ENCODE measurements at regions not wholly inside any gene's neighbourhood (a gene's known extent, or its start where the extent isn't known, plus 50 kb on each side); places are given as distances from the start of the nearest gene placed in this dataset.
"Not testable (repeated sequence)": the region's sequence is repeated elsewhere in the genome, so short reads cannot be mapped to it uniquely, and the experiment has no call there.

DNA sequence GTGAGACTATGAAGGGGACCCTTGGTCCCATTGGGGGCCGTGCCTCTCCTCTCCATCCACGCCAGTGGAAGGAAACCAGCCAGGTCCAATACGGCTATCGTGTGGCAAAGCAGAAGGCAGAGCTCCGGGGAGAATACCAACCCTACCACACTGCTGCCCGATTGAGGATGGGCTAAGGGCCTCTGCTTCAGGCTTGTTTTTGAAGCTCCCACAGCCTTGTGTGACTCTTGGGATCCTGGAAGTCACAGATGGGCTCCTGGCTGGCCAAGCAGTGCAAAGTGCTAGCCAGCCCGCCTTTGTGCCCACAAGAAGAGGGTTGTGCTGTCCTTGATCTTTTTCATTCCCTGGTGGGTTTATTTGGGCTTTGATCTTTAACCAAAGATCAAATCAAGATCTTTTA lies 70.6 kb upstream of the ID2 start:
- DNase-seq = no peak

DNA sequence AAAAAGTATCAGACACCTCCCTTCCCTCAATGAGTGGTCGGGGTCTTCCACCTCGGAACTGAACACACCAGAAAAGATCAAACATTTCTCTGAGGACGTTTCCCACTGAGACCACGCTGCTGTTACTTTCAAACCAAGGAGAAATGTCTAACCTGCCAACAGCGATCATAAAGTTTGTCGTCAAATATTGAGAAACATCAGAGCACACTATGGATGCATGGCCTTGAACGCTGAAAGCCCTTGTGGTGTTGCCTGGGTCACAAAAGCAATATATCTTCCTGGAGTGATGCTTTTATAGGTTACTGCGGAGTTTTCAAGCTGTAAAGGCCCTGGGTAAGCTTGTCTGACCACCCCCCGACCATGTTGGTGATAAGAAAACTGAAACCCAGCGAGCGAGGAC lies 70.2 kb upstream of the ID2 start:
- no peak for DNase-seq

DNA sequence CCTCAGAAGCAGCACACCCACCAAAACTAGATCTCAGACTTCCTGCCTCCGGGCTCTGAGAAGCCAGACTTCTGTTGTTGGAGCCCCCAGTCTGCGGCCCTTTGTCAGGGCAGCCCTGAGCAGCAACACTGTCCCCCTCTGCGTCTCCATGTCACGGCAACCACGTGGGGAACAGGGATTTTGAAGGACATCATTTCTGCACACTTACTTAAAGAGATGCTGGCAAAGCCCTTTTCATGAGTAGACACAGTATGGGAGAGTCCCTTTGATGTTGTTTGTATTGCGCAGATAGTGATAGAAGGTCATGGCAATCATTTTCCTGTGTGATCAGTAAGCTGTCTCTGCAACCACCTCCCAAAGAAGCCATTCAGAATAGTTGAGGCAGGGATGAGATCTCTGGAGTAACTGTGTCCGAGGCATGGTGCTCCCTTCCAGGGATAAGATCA lies 69.1 kb upstream of the ID2 start:
- DNase-seq = no peak

DNA sequence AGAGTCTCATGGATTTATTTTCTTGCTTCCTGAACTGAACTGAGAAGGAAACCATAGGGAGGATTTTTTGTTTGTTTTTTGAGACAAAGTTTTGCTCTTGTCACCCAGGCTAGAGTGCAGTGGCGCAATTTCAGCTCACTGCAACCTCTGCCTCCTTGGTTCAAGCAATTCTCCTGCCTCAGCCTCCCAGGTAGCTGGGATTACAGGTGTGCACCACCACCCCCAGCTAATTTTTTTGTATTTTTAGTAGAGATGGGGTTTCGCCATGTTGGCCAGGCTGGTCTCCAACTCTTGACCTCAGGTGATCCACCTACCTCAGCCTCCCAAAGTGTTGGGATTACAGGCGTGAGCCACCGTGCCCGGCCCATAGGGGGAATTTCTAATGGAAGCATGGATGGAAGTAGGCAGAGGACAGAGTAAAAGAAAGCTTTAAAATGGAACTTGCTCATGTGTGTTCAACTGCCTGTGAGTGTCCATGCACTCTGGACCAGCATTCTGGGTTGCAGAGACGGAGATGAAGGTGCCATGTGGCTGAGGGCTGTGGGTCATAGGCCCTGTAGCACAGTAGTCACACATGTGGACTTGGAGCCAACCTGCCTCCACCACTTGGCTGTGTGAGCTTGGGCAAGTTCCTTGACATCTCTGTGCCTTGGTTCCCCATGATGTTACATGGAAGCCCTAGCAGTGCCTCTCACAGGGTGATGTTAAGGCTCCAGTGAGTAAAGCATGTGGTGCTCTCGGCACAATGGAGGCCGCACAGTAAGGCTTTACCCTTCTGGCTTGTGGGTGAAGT lies 68.5 kb upstream of the ID2 start:
- DNase-seq = not testable (repeated sequence)

DNA sequence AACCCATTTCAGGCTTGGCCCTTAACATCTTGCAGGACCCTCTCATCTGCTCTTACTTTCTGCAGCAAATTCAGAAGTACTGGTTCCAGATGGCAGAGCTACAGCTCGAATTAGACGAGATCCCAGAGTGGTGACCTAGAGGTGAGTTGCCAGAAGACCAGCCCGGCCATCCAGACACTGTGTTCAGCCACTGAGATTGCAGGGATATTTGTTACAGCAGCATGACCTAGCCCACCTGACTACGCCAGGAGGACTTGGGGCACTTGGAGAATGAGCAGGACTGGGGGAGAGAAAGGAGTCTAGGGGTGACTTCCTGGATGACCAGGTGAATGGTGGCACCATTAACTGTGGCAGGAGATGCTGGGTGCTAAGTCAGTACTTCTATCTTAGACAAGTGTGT lies 67.2 kb upstream of the ID2 start:
- DNase-seq = no peak

DNA sequence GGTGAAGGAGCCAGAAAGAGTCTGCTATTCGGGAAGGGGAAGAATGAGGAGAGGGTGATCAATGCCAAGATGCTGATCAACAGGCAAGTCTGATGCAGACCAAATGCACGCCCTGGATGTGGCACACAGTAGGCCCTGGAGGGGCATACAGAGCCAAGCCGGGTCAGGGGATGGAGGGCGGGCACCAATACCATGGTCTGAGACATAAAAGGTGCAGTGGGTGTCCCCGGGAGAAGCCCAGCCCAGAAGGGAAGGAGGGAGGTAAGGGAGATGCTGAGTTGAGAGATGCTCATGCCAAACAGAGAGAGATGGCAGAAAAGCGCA lies 66.6 kb upstream of the ID2 start:
- DNase-seq = no peak

DNA sequence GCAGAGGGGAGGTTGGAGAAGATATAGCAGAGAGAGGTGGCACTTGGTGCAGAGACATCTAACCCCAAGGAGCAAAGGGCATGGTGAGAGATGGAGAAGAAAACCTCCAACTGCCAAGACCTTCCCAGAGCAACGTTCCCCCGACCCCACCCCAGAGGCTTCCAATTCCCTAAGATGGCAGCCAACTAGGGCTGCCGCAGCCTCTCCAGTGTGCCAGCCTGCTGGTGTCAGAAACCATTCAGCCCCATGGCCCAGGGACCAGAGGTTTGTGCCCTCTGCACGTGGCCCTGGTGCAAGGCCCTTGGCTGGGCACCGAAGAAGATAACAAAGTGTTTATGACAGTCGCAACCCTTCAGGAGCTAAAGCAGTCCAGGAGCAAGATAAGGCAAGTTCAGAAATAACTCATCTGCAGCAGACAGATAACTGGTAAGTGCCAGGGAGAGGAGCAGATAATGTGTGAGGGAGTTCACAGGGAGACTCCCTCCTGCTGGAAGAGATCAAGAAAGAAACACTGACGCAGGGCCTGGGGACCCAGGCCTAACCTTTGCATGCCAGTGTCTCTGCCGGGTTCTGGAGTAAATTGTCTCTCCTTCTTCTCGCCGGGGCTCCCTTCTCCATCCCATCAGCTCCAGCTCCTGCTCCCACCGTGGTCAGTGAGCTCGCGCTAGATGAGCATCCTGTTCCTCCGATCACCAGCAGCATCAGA lies 66.1 kb upstream of the ID2 start:
- DNase-seq = no peak

DNA sequence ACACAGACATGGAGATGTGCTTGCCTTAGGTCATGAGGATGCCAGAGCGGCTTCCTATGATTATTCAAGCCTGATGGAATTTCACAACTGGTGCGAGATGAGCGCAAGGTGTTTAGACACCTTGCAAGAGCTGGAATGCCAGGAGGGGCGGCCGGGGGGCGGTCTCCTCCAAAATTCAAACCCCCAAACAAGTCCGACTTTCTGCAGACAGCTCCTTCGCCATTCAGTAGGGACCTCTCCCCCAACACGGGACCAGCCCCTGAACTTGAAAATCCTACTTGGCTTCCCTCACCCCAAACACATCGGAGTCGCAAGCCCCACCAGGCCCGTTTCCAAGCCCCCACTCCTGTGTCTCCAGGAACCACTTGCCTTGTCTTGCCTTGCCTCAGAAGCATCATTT lies 64.8 kb upstream of the ID2 start:
- no peak for DNase-seq

DNA sequence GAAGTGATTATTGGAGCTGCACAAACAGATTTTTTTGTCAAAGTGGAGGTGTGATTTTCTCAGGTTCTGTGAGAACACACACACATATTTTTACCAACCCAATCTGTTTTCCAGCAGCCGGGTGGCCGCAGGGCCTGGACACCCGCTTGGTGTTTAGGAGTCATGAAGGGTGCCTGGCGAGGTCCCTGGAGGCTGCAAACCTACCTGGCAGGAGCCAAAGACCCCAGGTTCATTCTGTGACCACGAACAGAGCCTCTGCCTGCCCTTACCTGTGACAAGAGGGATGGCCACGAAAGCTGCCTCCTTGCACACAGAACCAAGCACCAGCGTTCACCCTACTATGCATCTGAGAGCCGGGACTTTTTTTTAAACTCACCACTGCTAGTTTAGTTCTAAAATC lies 64.3 kb upstream of the ID2 start:
- DNase-seq = no peak

DNA sequence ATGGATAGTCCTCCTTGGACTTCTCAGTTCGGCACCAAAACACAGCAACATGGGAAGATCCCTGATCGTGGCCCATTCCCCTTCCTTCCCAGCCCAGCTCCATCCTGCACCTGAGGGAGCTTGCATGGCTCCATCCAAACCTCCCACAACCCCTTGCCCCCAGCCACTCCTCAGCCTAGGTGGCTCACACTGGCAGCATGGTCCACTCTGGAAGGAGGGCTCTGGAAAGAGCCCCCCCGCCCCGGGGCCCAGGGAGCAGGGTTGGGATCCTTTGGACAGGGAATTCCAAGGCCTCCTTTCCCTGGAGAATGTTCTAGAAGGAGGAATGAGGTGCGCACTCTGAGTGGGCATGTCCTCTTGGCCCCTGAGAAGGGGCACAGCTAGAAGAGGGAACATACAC lies 62.8 kb upstream of the ID2 start:
- DNase-seq = no peak

DNA sequence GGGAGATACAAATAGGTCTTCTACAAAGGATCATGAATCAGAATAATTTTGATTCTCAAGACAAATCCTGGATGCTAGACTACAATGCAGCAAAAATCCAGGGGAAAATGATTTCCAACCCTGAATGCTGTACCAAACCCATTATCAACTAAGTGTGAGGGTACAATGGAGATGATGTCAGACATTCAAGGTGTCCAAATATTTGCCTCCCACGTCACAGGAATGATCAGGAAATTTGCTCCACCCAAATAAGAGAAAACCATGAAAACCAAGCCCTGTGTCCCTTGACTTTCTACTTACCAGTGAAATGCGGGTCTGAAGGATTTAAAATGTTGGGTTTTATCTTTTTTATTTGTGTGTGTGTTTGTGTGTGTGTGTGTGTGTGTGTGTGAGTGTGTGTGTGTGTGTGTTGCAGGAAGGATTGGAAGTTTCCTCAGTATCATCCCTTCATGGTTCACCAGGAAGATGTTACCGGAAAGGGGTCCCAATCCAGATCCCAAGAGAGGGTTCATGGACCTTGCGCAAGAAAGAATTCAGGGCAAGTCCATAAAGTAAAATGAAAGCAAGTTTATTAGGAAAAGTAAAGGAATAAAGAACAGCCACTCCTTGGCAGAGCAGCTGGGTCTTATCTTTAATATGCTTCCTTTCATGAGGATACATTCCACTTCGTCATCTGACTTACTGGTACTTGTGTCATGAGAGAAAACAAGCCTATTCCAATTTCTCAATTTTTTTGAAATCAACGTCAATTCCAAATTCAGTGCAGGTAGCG lies 61.1 kb upstream of the ID2 start:
- DNase-seq = no peak

DNA sequence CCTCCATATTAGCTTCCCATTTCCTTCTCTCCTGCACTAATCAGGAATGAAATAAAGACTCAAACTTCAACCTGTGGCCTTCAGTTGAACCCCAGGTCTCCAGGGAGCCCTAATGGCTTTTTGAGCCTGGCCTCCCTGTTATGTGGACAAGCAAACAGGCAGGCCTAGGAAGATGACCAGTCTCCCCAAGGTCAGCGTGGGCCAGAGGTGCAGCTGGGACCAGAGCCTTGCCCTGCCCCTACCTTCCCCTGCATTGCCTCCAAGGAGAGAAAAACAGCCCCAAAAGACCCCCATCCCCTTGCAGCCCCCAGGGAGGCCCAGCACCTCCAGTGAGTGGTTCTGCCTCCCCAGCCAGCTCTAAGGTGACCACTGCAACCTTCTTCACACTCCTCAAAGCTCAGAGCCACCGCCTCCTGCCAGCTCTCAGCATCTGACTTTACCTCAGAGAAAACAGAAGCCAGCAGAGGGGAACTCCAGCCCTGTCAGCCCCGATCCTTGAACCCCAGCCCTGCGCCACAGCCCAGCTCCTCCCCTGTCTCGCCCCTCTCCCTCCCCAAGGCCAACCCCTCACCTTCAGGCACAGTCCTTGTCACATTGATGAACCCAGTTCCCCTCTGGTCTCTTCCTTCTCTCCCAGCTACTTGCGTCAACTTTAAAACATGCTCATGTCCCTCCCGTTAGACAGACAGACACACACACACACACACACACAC lies 59.5 kb upstream of the ID2 start:
- no peak for DNase-seq

DNA sequence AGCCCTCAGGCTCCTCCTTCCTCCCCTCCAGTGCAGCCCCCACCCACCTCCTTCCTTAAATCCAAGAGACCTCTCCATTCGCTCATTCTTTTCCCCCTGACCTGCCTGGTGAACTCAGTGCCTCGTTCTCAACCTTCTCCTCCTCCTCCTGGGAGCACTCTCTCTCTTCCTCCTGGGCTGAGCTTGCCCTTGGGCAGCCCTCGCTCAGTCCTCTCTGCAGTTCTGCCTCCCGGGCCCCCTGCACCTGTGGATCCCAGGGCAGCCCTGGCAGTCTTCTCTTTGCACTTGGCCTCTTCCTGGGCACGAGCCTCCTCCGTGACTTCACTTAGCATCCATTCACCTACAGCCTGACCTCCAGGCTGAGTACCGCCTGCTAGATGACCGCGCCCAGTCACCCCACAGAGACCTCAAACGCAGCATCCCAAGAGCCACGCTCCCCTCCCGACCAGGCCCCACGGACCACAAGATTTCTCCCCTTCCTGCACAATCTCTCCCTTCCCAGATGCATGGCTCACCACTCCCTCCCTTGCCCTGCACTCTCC lies 58.9 kb upstream of the ID2 start:
- DNase-seq = no peak

DNA sequence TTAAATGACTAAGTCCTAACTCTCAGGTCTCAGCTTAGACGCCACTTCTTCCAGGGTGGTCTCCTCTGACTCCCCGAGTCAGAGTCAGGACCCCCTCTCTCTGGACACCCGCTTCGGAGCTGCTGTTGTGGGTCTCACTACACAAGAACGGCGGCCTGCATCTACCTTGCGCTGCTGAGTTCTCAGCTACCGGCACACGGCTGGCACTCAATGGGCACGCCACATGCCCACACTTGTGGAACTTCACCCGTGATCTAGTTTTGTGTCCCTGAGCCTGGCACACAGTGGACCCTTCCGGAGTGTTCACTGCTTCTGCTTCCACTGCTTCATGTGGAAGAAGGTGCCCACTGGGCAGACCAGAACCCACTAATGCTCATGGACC lies 58.3 kb upstream of the ID2 start:
- no peak for DNase-seq

DNA sequence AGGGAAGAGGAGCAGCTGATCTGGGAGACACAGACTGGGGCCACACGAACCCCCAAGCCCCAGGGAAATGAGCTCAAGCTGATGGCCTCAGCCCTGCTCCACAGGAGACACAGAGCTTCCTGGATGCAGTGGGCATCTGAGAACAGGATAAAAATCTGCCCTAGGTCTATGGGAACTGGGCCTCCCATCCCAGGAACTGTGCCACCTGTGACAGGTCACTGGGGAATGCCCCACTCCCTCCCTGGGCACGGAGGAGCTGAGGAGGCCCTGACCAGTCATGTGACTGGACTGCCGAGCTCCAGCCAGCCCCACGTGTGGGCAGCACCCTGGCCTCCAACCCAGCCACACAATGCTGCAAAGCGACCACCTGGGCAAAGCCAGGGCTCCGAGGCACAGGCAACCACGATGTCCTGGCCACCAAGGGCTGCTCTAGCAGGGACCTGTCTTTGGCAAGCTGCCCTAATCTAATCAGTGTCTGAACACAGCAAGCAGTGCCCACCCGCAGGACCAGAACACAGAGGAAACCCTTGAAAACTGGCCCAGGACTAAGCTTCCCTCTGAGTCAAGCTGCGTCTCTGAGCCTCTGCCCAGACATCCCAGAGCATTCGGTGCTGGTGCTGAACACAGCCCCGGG lies 57.8 kb upstream of the ID2 start:
- DNase-seq = no peak

DNA sequence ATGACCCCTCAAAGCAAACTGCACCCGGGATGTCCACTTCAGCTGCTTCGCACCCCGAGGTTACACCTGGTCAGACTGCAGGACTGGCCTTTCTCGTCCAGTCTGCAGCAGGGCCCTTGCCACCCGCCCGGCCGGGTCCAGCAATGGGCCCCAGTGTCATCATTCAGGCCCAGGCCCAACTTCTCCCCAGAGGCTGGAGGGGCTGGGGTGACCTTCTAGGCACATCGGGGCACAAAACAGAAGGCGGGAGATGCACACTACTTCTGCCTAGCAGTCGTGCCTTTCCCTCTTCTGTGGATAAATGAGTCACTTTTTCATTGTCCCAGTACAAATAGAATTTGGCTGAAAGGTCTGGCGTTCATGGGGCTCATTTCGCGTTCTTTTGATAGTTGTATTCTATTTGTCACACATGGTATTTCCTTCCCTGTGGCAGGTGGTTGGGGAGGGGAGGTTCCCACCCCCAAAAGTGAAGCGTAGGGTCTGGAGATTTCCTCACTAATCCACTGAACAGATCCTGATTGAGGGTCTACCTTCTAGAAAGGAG lies 56.9 kb upstream of the ID2 start:
- DNase-seq = no peak

DNA sequence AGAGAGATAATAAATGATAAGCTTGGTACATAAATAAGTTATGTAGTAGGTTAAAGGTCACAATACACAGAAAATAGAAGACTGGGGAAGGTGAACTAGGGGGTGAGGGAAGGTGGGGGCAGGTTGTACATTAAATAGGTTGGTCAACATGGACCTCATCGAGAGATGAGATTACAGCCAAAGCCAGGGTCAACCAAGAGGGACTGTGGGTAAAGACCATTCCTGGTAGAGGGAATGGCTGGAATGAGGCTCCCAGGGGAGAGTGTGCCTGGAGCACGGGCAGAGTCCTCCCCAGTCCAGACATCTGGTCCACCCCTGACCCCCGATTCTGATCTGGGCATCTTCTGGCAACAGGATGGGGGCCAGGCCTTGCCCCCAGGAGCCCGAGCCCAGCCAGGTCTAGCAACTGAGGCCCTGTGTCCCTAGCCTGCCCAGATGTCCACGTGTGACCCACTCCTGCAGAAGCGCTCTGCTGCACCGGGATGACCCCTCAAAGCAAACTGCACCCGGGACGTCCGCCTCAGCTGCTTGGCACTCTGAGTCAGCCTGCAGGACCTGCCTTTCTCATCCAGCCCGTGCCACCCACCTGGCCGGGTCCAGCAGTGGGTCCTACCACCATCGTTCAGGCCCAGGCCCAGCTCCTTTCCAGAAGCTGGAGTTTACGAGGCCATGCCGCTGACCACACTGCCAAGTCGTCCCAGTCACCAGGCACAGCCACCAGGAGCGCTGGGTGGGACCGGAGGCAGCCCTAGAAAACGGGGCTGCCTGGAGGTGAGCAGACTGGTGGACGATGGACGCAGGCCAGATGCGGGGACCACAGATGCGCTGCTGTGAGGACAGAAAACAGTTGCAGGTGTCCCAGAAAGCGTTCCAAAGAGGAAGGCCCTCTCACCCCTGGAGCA lies 56.2 kb upstream of the ID2 start:
- DNase-seq = no peak

DNA sequence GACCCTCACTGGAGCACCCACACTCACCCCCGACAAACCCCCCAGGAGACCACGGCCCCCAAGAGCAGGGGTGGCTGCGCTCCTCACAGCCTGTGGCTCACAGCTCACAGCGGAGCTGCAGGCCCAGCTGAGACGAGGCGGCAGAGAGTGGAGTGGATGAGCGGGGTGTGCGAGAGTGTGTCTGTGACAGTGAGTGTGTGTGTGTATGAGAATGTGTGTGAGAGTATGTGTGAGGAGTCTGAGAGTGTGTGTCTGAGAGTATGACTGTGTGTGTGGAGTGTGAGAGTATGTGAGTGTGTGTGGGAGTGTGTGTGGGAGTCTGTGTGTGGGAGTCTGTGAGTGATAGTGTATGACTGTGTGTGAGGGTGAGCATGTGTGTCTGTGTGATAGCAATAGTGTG lies 55.3 kb upstream of the ID2 start:
- no peak for DNase-seq

DNA sequence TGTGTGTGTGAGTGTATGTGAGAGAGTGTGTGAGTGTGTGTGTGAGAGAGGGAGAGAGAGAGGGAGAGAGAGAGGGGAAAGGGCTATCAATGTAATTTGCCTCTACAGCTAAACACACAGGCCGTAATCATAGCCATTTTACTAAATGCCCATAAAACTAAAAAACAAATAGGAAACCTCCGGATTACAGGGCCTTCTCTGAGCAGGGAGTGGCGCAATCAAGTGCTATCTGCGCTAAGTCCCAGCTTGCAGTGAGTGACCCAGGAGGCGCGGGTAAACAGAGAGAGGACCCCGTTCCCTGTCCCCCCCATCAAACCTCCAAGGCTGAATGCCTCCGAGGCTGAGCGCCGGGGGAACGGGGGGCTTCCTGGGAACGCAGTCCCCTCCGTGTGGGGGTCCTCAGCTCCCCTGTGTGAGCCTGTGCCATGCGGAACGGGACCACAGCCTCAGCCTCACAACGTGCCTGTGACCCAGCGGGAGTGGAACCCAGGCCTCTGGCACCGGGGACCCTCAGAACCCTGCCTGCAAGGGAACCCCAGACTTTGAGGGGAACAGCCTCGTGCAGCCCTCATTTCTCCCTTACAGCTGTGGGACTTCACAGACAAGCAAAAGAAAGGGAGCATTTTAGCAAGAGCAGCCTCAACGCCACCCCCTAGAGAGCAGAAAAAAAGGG lies 54.7 kb upstream of the ID2 start:
- DNase-seq = no peak

DNA sequence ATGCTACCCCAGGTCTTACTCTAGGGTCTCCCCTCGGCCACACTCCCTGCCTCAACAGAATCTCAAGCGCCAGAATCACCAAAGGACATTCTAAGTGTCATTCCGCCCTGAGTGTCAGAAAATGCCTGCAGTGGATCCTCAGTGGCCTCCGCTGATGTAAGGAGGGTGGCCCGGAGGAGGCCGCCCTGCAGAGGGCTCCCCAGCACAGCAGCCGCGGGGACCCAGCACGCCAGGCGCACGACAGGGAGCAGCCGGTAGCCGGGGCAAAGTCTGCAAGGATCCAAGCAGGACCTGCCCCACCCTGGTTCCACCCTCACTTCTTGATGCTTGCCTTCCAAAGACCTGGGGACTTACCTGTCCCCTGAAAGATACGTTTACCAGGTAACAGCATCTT lies 54.2 kb upstream of the ID2 start:
- no peak for DNase-seq
